ENCODE measurements at regions not wholly inside any gene's neighbourhood (a gene's known extent, or its start where the extent isn't known, plus 50 kb on each side); places are given as distances from the start of the nearest gene placed in this dataset.

GRCh38 chr12:75900226-75900625, 131.3 kb downstream of the PHLDA1 start:
- no peaks in the 10 kb centered on the region for H3K36me3 ChIP-seq (ENCODE audit: control insufficient read depth, insufficient read depth, low read length)
- 0 out of 2 replicates have a peak, but pooled peaks have one; percentile 1 for TF ChIP-seq MAFG (tag; conservative IDR thresholded peaks at IDR 0.05)
- TF ChIP-seq COPS2 (conservative IDR thresholded peaks at IDR 0.05): no peak
- no peaks in the 10 kb centered on the region for H3K9me3 ChIP-seq (replicated peaks; ENCODE audit: control insufficient read depth, insufficient read depth, low read depth, low read length)
- no peak overlapping the region for H3K9ac ChIP-seq (ENCODE audit: insufficient read depth in 1 of 2, low read depth in 2 of 2, low read length in 2 of 2)
- no TSS peak for BruUV-seq (replicated peaks)
- H3K4me3 ChIP-seq: no peak overlapping the region
- DNase-seq (ENCODE audit: extremely low read depth in 1 of 4, low spot score in 3 of 4) (no peak), FAIRE-seq (no peak), ATAC-seq (no peak)
- H3K79me2 ChIP-seq (ENCODE audit: control insufficient read depth, insufficient read depth, low read length): no peaks in the 10 kb centered on the region
- ChIA-PET CTCF (ENCODE audit: low intra/inter-chr PET ratio) (no interaction called here), POLR2A (interaction anchor here (0.7 kb wide), 1 partner anchor 909 kb away, joined by 3 read pairs; no protein-coding TSS in a partner anchor)
- intact Hi-C loops (cut with micrococcal nuclease): no loop called here
- 6% methylated on average over 5 of the region's 5 CpGs for WGBS (ENCODE audit: insufficient coverage, low coverage, missing lambda C conversion rate)
- H3K27me3 ChIP-seq (ENCODE audit: control insufficient read depth in 2 of 2, insufficient read depth in 2 of 2, low read length in 2 of 2): no peaks in the 10 kb centered on the region
- in situ Hi-C loops (cut with MboI): no loop called here
- H4K20me1 ChIP-seq (replicated peaks; ENCODE audit: control insufficient read depth, insufficient read depth, low read length): no peaks in the 10 kb centered on the region
- H2AFZ ChIP-seq (ENCODE audit: low read depth, low read length): no peak overlapping the region
- H3K4me1 ChIP-seq (replicated peaks in 1 of 2; ENCODE audit: control insufficient read depth in 2 of 2, insufficient read depth in 2 of 2, low read length in 2 of 2): no peaks in the 10 kb centered on the region
- no peak overlapping the region for H3K4me2 ChIP-seq (ENCODE audit: insufficient read depth, low read length)
- no peak overlapping the region for H3K27ac ChIP-seq (ENCODE audit: extremely low read depth, low read depth, low read length)
- no peaks in the 10 kb centered on the region for H3K9me1 ChIP-seq (ENCODE audit: control insufficient read depth, insufficient read depth, low read length)

- no peaks in the 10 kb centered on the region for H3K36me3 ChIP-seq (ENCODE audit: control insufficient read depth, insufficient read depth, low read length)
- ATAC-seq (no peak), DNase-seq (ENCODE audit: extremely low read depth in 1 of 4, low spot score in 3 of 4) (no peak), FAIRE-seq (no peak)
- no peaks in the 10 kb centered on the region for H4K20me1 ChIP-seq (replicated peaks; ENCODE audit: control insufficient read depth, insufficient read depth, low read length)
- no peak overlapping the region for H3K9ac ChIP-seq (ENCODE audit: insufficient read depth in 1 of 2, low read depth in 2 of 2, low read length in 2 of 2)
- no TSS peak for BruUV-seq (replicated peaks)
- CTCF ChIA-PET (ENCODE audit: low intra/inter-chr PET ratio): no interaction called here
- H3K9me3 ChIP-seq (replicated peaks; ENCODE audit: control insufficient read depth, insufficient read depth, low read depth, low read length): no peaks in the 10 kb centered on the region
- H3K27me3 ChIP-seq (ENCODE audit: control insufficient read depth in 2 of 2, insufficient read depth in 2 of 2, low read length in 2 of 2): no peaks in the 10 kb centered on the region
- no peaks in the 10 kb centered on the region for H3K9me1 ChIP-seq (ENCODE audit: control insufficient read depth, insufficient read depth, low read length)
- no peak overlapping the region for H3K4me3 ChIP-seq
- POLR2A ChIA-PET: no interaction called here
- no peaks in the 10 kb centered on the region for H3K79me2 ChIP-seq (ENCODE audit: control insufficient read depth, insufficient read depth, low read length)
- in situ Hi-C loops (cut with MboI): no loop called here
- H2AFZ ChIP-seq (ENCODE audit: low read depth, low read length): no peak overlapping the region
- H3K27ac ChIP-seq (ENCODE audit: extremely low read depth, low read depth, low read length): no peak overlapping the region
- intact Hi-C loops (cut with micrococcal nuclease): loop anchor here (5.0 to 10.0 kb wide), 3 partner anchors 113 to 190 kb away; partner anchors contain the start of gene PHLDA1
- H3K4me1 ChIP-seq (replicated peaks in 1 of 2; ENCODE audit: control insufficient read depth in 2 of 2, insufficient read depth in 2 of 2, low read length in 2 of 2): peaks cover 0 to 20% of the 10 kb centered on the region in 2 experiments; a peak in 4 of 5 replicates
- no peak overlapping the region for H3K4me2 ChIP-seq (ENCODE audit: insufficient read depth, low read length)
- 49% methylated on average over 4 of the region's 4 CpGs for WGBS (ENCODE audit: insufficient coverage, low coverage, missing lambda C conversion rate)
- TF ChIP-seq PYGO2 (tag; IDR thresholded peaks at IDR 0.05) (no peak), ZBTB11 (CRISPR knock-in tag; IDR thresholded peaks at IDR 0.05) (no peak), CREBBP (IDR thresholded peaks at IDR 0.05; ENCODE audit: low read depth, low read length) (no peak), ELK3 (CRISPR knock-in tag; IDR thresholded peaks at IDR 0.05) (no peak), ZNF124 (CRISPR knock-in tag; IDR thresholded peaks at IDR 0.05) (no peak), GTF2F1 (IDR thresholded peaks at IDR 0.05; ENCODE audit: low read depth, low read length) (no peak)
Observed at GRCh38 chr12:75894965-75895754, 136.4 kb downstream of the PHLDA1 start.
